ENCODE measurements at regions not wholly inside any gene's neighbourhood (a gene's known extent, or its start where the extent isn't known, plus 50 kb on each side); places are given as distances from the start of the nearest gene placed in this dataset.

- FAIRE-seq: no peak
- Histone ChIP-seq H3K36me3 (ENCODE audit: control insufficient read depth in 3 of 3, insufficient read depth in 2 of 3, low read depth in 1 of 3, low read length in 3 of 3) (no peaks in the 10 kb centered on the region), H3K9me3 (ENCODE audit: control insufficient read depth in 2 of 2, insufficient read depth in 1 of 2, low read depth in 1 of 2, low read length in 1 of 2) (no peaks in the 10 kb centered on the region), H3K27me3 (ENCODE audit: control insufficient read depth in 3 of 3, insufficient read depth in 3 of 3, low read length in 3 of 3) (no peaks in the 10 kb centered on the region), H3K4me3 (ENCODE audit: low read depth in 1 of 3, low read length in 3 of 3) (no peak overlapping the region), H3K27ac (ENCODE audit: low read depth in 1 of 3, low read length in 2 of 3) (no peak overlapping the region), H3K4me1 (ENCODE audit: control insufficient read depth in 3 of 3, insufficient read depth in 2 of 3, low read depth in 1 of 3, low read length in 2 of 3) (no peaks in the 10 kb centered on the region)
- WGBS, 3 donors: 78 to 85% (median 83%) methylated on average over 4 of the region's 4 CpGs
- DNase-seq: no peak
Observed at GRCh38 chr16:60907645-60908044, 1128.6 kb downstream of the CDH8 start.

GRCh38 chr16:60905811-60906210 lies 1130.4 kb downstream of the CDH8 start:
- FAIRE-seq: no peak
- Histone ChIP-seq H3K4me3 (ENCODE audit: low read depth in 1 of 3, low read length in 3 of 3) (no peak overlapping the region), H3K9me3 (ENCODE audit: control insufficient read depth in 2 of 2, insufficient read depth in 1 of 2, low read depth in 1 of 2, low read length in 1 of 2) (no peaks in the 10 kb centered on the region), H3K27ac (ENCODE audit: low read depth in 1 of 3, low read length in 2 of 3) (no peak overlapping the region), H3K27me3 (ENCODE audit: control insufficient read depth in 3 of 3, insufficient read depth in 3 of 3, low read length in 3 of 3) (no peaks in the 10 kb centered on the region), H3K4me1 (ENCODE audit: control insufficient read depth in 3 of 3, insufficient read depth in 2 of 3, low read depth in 1 of 3, low read length in 2 of 3) (no peaks in the 10 kb centered on the region), H3K36me3 (ENCODE audit: control insufficient read depth in 3 of 3, insufficient read depth in 2 of 3, low read depth in 1 of 3, low read length in 3 of 3) (no peaks in the 10 kb centered on the region)
- WGBS, 3 donors: 43 to 46% (median 44%) methylated on average over 4 of the region's 4 CpGs
- no peak for DNase-seq

- no peaks in the 10 kb centered on the region for H3K27me3 ChIP-seq (ENCODE audit: control insufficient read depth in 3 of 3, insufficient read depth in 3 of 3, low read length in 3 of 3)
- 85 to 94% (median 90%) methylated on average over 4 of the region's 4 CpGs for WGBS, 3 donors
- no peak for DNase-seq
- FAIRE-seq: no peak
- no peak overlapping the region for H3K4me3 ChIP-seq (ENCODE audit: low read depth in 1 of 3, low read length in 3 of 3)
- H3K36me3 ChIP-seq (ENCODE audit: control insufficient read depth in 3 of 3, insufficient read depth in 2 of 3, low read depth in 1 of 3, low read length in 3 of 3): no peaks in the 10 kb centered on the region
- no peaks in the 10 kb centered on the region for H3K9me3 ChIP-seq (ENCODE audit: control insufficient read depth in 2 of 2, insufficient read depth in 1 of 2, low read depth in 1 of 2, low read length in 1 of 2)
- H3K4me1 ChIP-seq (ENCODE audit: control insufficient read depth in 3 of 3, insufficient read depth in 2 of 3, low read depth in 1 of 3, low read length in 2 of 3): no peaks in the 10 kb centered on the region
- H3K27ac ChIP-seq (ENCODE audit: low read depth in 1 of 3, low read length in 2 of 3): no peak overlapping the region
Observed at GRCh38 chr16:60902114-60902513, 1134.1 kb downstream of the CDH8 start.

- Histone ChIP-seq H3K27ac (ENCODE audit: low read depth in 1 of 3, low read length in 2 of 3) (no peak overlapping the region), H3K27me3 (ENCODE audit: control insufficient read depth in 3 of 3, insufficient read depth in 3 of 3, low read length in 3 of 3) (no peaks in the 10 kb centered on the region), H3K36me3 (ENCODE audit: control insufficient read depth in 3 of 3, insufficient read depth in 2 of 3, low read depth in 1 of 3, low read length in 3 of 3) (no peaks in the 10 kb centered on the region), H3K4me1 (ENCODE audit: control insufficient read depth in 3 of 3, insufficient read depth in 2 of 3, low read depth in 1 of 3, low read length in 2 of 3) (no peaks in the 10 kb centered on the region), H3K4me3 (ENCODE audit: low read depth in 1 of 3, low read length in 3 of 3) (no peak overlapping the region), H3K9me3 (ENCODE audit: control insufficient read depth in 2 of 2, insufficient read depth in 1 of 2, low read depth in 1 of 2, low read length in 1 of 2) (peaks cover 0 to 1% of the 10 kb centered on the region in 2 donors)
- DNase-seq (no peak), FAIRE-seq (no peak)
- 26 to 46% (median 29%) methylated on average over 2 of the region's 2 CpGs for WGBS, 3 donors
Observed at GRCh38 chr16:60882816-60883215, 1153.4 kb downstream of the CDH8 start.

GRCh38 chr16:60852635-60853034 lies 1183.6 kb downstream of the CDH8 start:
- WGBS, 3 donors: 66 to 76% (median 66%) methylated on average over 3 of the region's 3 CpGs
- Histone ChIP-seq H3K36me3 (ENCODE audit: control insufficient read depth in 3 of 3, insufficient read depth in 2 of 3, low read depth in 1 of 3, low read length in 3 of 3) (no peaks in the 10 kb centered on the region), H3K4me1 (ENCODE audit: control insufficient read depth in 3 of 3, insufficient read depth in 2 of 3, low read depth in 1 of 3, low read length in 2 of 3) (no peaks in the 10 kb centered on the region)

GRCh38 chr16:60821661-60822060 lies 1214.6 kb downstream of the CDH8 start:
- no peak overlapping the region for H3K27ac ChIP-seq (ENCODE audit: low read depth in 1 of 3, low read length in 2 of 3)
- no peaks in the 10 kb centered on the region for H3K9me3 ChIP-seq (ENCODE audit: control insufficient read depth in 2 of 2, insufficient read depth in 1 of 2, low read depth in 1 of 2, low read length in 1 of 2)
- FAIRE-seq (no peak), DNase-seq (no peak)
- H3K4me1 ChIP-seq (ENCODE audit: control insufficient read depth in 3 of 3, insufficient read depth in 2 of 3, low read depth in 1 of 3, low read length in 2 of 3): no peaks in the 10 kb centered on the region
- WGBS, 3 donors: 78 to 90% (median 83%) methylated on average over 2 of the region's 2 CpGs
- H3K4me3 ChIP-seq (ENCODE audit: low read depth in 1 of 3, low read length in 3 of 3): no peak overlapping the region
- no peaks in the 10 kb centered on the region for H3K36me3 ChIP-seq (ENCODE audit: control insufficient read depth in 3 of 3, insufficient read depth in 2 of 3, low read depth in 1 of 3, low read length in 3 of 3)
- H3K27me3 ChIP-seq (ENCODE audit: control insufficient read depth in 3 of 3, insufficient read depth in 3 of 3, low read length in 3 of 3): no peaks in the 10 kb centered on the region

More at GRCh38 chr16:60852635-60853034, 1183.6 kb downstream of the CDH8 start:
- Histone ChIP-seq H3K4me3 (ENCODE audit: low read depth in 1 of 3, low read length in 3 of 3) (no peak overlapping the region), H3K27ac (ENCODE audit: low read depth in 1 of 3, low read length in 2 of 3) (no peak overlapping the region), H3K9me3 (ENCODE audit: control insufficient read depth in 2 of 2, insufficient read depth in 1 of 2, low read depth in 1 of 2, low read length in 1 of 2) (peaks cover 0 to 8% of the 10 kb centered on the region in 2 donors), H3K27me3 (ENCODE audit: control insufficient read depth in 3 of 3, insufficient read depth in 3 of 3, low read length in 3 of 3) (no peaks in the 10 kb centered on the region)
- DNase-seq (no peak), FAIRE-seq (no peak)

GRCh38 chr16:60820361-60820760 lies 1215.9 kb downstream of the CDH8 start:
- H3K9me3 ChIP-seq (ENCODE audit: control insufficient read depth in 2 of 2, insufficient read depth in 1 of 2, low read depth in 1 of 2, low read length in 1 of 2): no peaks in the 10 kb centered on the region
- no peak overlapping the region for H3K27ac ChIP-seq (ENCODE audit: low read depth in 1 of 3, low read length in 2 of 3)
- DNase-seq (no peak), FAIRE-seq (no peak)
- no peaks in the 10 kb centered on the region for H3K4me1 ChIP-seq (ENCODE audit: control insufficient read depth in 3 of 3, insufficient read depth in 2 of 3, low read depth in 1 of 3, low read length in 2 of 3)
- H3K4me3 ChIP-seq (ENCODE audit: low read depth in 1 of 3, low read length in 3 of 3): no peak overlapping the region
- H3K36me3 ChIP-seq (ENCODE audit: control insufficient read depth in 3 of 3, insufficient read depth in 2 of 3, low read depth in 1 of 3, low read length in 3 of 3): no peaks in the 10 kb centered on the region
- H3K27me3 ChIP-seq (ENCODE audit: control insufficient read depth in 3 of 3, insufficient read depth in 3 of 3, low read length in 3 of 3): no peaks in the 10 kb centered on the region
- WGBS, 3 donors: 81 to 90% (median 82%) methylated on average over 2 of the region's 2 CpGs

GRCh38 chr16:60818465-60818864 lies 1217.8 kb downstream of the CDH8 start:
- Histone ChIP-seq H3K27ac (ENCODE audit: low read depth in 1 of 3, low read length in 2 of 3) (no peak overlapping the region), H3K9me3 (ENCODE audit: control insufficient read depth in 2 of 2, insufficient read depth in 1 of 2, low read depth in 1 of 2, low read length in 1 of 2) (no peaks in the 10 kb centered on the region), H3K4me1 (ENCODE audit: control insufficient read depth in 3 of 3, insufficient read depth in 2 of 3, low read depth in 1 of 3, low read length in 2 of 3) (no peaks in the 10 kb centered on the region), H3K27me3 (ENCODE audit: control insufficient read depth in 3 of 3, insufficient read depth in 3 of 3, low read length in 3 of 3) (no peaks in the 10 kb centered on the region), H3K36me3 (ENCODE audit: control insufficient read depth in 3 of 3, insufficient read depth in 2 of 3, low read depth in 1 of 3, low read length in 3 of 3) (no peaks in the 10 kb centered on the region), H3K4me3 (ENCODE audit: low read depth in 1 of 3, low read length in 3 of 3) (no peak overlapping the region)
- no peak for FAIRE-seq
- WGBS, 3 donors: 53 to 71% (median 57%) methylated on average over 1 of the region's 1 CpG
- no peak for DNase-seq

GRCh38 chr16:60816461-60816860 lies 1219.8 kb downstream of the CDH8 start:
- H3K9me3 ChIP-seq (ENCODE audit: control insufficient read depth in 2 of 2, insufficient read depth in 1 of 2, low read depth in 1 of 2, low read length in 1 of 2): no peaks in the 10 kb centered on the region
- H3K4me1 ChIP-seq (ENCODE audit: control insufficient read depth in 3 of 3, insufficient read depth in 2 of 3, low read depth in 1 of 3, low read length in 2 of 3): no peaks in the 10 kb centered on the region
- no peaks in the 10 kb centered on the region for H3K36me3 ChIP-seq (ENCODE audit: control insufficient read depth in 3 of 3, insufficient read depth in 2 of 3, low read depth in 1 of 3, low read length in 3 of 3)
- 84 to 96% (median 96%) methylated on average over 1 of the region's 1 CpG for WGBS, 3 donors
- no peak overlapping the region for H3K27ac ChIP-seq (ENCODE audit: low read depth in 1 of 3, low read length in 2 of 3)
- no peak for DNase-seq
- no peaks in the 10 kb centered on the region for H3K27me3 ChIP-seq (ENCODE audit: control insufficient read depth in 3 of 3, insufficient read depth in 3 of 3, low read length in 3 of 3)
- no peak for FAIRE-seq
- H3K4me3 ChIP-seq (ENCODE audit: low read depth in 1 of 3, low read length in 3 of 3): no peak overlapping the region

All from small intestine (tissue), 7 donors.